ENCODE measurements at regions not wholly inside any gene's neighbourhood (a gene's known extent, or its start where the extent isn't known, plus 50 kb on each side); places are given as distances from the start of the nearest gene placed in this dataset.

DNA sequence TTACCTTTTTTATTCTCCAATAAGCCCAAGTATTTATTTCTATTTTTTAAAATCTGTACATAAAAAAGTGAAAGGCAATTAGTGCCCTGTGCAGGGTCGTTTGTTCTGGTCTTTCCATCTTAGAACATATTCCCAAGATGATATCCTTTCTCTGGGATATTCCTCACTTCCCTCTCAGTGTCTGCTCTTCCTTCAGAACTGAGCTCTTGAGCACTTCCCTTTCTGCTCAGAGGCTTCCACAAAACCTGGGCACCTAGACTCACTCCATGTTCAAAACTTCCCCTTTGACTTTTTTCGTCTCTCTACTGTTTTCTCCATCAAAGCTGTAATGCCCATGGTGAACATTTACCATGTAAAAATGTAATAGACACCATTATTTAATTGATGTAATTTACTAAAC, 296.5 kb upstream of the TCF4 start:
- H3K18ac ChIP-seq (ENCODE audit: low read depth, low read length) = no peak overlapping the region
- intact Hi-C loops (cut with micrococcal nuclease) = no loop called here
- ChIA-PET POLR2A (ENCODE audit: unreplicated experiment) (no interaction called here), CTCF (interaction anchor here (0.8 to 1.2 kb wide), 2 partner anchors 9 to 15 kb away, joined by 3 to 4 read pairs; no protein-coding TSS in a partner anchor)
- H4K20me1 ChIP-seq (ENCODE audit: insufficient read depth, low read length) = no peaks in the 10 kb centered on the region
- H4K91ac ChIP-seq (ENCODE audit: insufficient read depth, low read depth, low read length) = no peak overlapping the region
- no peak overlapping the region for H4K5ac ChIP-seq (ENCODE audit: low read depth, low read length)
- no peak overlapping the region for H3K4me3 ChIP-seq (ENCODE audit: insufficient read depth, low read depth, low read length)
- H3K23ac ChIP-seq (ENCODE audit: low read depth, low read length) = no peak overlapping the region
- no peaks in the 10 kb centered on the region for H3K9me1 ChIP-seq (ENCODE audit: insufficient read depth, low read length)
- no peak overlapping the region for H2AK5ac ChIP-seq (ENCODE audit: low read depth, low read length)
- no peak overlapping the region for H3K4ac ChIP-seq (ENCODE audit: low read depth, low read length)
- H3K9me3 ChIP-seq (ENCODE audit: control insufficient read depth, insufficient read depth, low read length) = no peaks in the 10 kb centered on the region
- no peaks in the 10 kb centered on the region for H3K79me1 ChIP-seq (ENCODE audit: low read depth in 1 of 2, low read length in 2 of 2)
- no peak overlapping the region for H4K8ac ChIP-seq (ENCODE audit: low read depth in 2 of 2, low read length in 2 of 2)
- no peak overlapping the region for H2BK15ac ChIP-seq (ENCODE audit: low read depth, low read length)
- H2AK9ac ChIP-seq (replicated peaks; ENCODE audit: low read depth, low read length, poor library complexity) = no peak overlapping the region
- no peak overlapping the region for H3K14ac ChIP-seq (replicated peaks; ENCODE audit: low read depth, low read length)
- no peak overlapping the region for H2BK20ac ChIP-seq (ENCODE audit: low read depth, low read length)
- H3K4me2 ChIP-seq (ENCODE audit: low read depth, low read length) = no peak overlapping the region
- no peak overlapping the region for H3K9ac ChIP-seq (ENCODE audit: low read depth, low read length)
- no CpG with 5 or more reads among the region's 2 CpGs for WGBS, 2 experiments (ENCODE audit: extremely low coverage in 2 of 2, insufficient read length in 1 of 2)
- no peaks in the 10 kb centered on the region for H3K36me3 ChIP-seq (ENCODE audit: control insufficient read depth, insufficient read depth, low read length)
- no peak for DNase-seq
- H2BK5ac ChIP-seq (ENCODE audit: low read depth, low read length, poor library complexity, severe bottlenecking) = no peak overlapping the region
- H3K27ac ChIP-seq (ENCODE audit: insufficient read depth, low read length) = no peak overlapping the region
- H3K56ac ChIP-seq (ENCODE audit: extremely low read depth, insufficient read depth, low read length) = no peak overlapping the region
- no peaks in the 10 kb centered on the region for H3K4me1 ChIP-seq (ENCODE audit: control insufficient read depth, insufficient read depth, low read length)
- no peak overlapping the region for H2BK120ac ChIP-seq (ENCODE audit: low read depth, low read length)
- H2AFZ ChIP-seq (replicated peaks; ENCODE audit: low read length, poor library complexity) = no peak overlapping the region
- no peak for ATAC-seq (ENCODE audit: low read depth)
- in situ Hi-C loops (cut with MboI; ENCODE audit: low sequenced_read_pairs) = no loop called here
- BruUV-seq (replicated peaks) = no TSS peak
- no peaks in the 10 kb centered on the region for H3K27me3 ChIP-seq (ENCODE audit: control insufficient read depth, insufficient read depth, low read length)
- dilution Hi-C loops (cut with HindIII; ENCODE audit: low sequenced_read_pairs, unreplicated experiment) = no loop called here
- TF ChIP-seq RFX5 (IDR thresholded peaks at IDR 0.05; ENCODE audit: low read depth, low read length) = no peak
- no peak for TF ChIP-seq RCOR1 (IDR thresholded peaks at IDR 0.05; ENCODE audit: insufficient replicate concordance, low read length)
- no peak for TF ChIP-seq NFE2L2 (IDR thresholded peaks at IDR 0.05; ENCODE audit: low read depth, low read length)
- no peak for TF ChIP-seq MAZ (IDR thresholded peaks at IDR 0.05; ENCODE audit: borderline replicate concordance, low read depth, low read length)

All from IMR-90 (cell line).